Activated CD8-positive, alpha-beta memory T cell treated with anti-CD3 and anti-CD28 coated beads for 1 hour (primary cell): ENCODE measurements at regions not wholly inside any gene's neighbourhood (a gene's known extent, or its start where the extent isn't known, plus 50 kb on each side); places are given as distances from the start of the nearest gene placed in this dataset.

Experiments used
- DNase-seq, 2 donors: peaks; one replicate each; pipeline ENCODE4 v3.0.0-alpha.2; 2020; ENCODE audit warnings: low read depth in 1 of 2; ENCODE audit errors: extremely low read depth in 1 of 2

GRCh38 chr5:109533751-109534272 is 124.0 kb upstream of the PJA2 start:
- no peak for DNase-seq

- no peak for DNase-seq
These were observed 123.1 kb upstream of the PJA2 start for GRCh38 chr5:109532773-109533364.

- no peak for DNase-seq
These were observed 121.5 kb upstream of the PJA2 start for GRCh38 chr5:109531262-109531661.

DNA sequence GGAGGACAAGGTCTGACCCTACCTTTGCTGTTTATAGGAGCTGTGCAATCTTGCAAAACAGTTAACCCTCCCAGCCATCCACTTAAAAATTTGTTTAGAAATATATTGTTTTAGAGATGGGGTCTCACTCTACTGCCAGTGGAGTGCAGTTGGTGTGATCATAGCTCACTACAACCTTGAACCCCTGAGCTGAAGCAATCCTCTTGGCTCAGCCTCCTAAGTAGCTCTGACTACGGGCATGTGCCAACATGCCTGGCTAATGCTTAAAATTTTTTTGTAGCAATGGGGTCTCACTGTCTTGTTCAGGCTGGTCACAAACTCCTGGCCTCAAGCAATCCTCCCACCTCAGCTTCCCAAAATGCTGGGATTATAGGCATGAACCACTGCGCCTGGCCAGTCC is 120.2 kb upstream of the PJA2 start:
- DNase-seq = no peak

DNA sequence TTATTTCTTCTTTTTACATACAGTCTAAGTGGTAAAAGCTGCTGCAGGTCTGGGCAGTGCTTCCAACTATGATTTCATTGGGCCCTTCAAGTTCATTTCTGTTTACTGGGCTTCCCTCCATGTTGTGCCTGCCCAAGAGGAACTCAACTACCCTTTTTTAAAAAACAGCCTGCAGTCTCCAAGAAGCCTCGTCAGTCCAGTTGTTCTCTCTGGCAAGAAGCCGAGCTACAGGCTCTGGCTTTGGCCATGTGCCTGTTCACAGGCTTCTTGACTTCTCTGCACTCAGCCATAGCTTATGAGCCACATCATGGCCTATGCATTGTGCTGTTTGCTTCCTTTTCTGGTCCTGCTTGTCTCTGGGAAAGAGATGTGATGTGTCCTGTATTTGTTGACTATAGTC is 119.7 kb upstream of the PJA2 start:
- no peak for DNase-seq

- no peak for DNase-seq
These were observed 114.8 kb upstream of the PJA2 start for GRCh38 chr5:109524555-109524954.

GRCh38 chr5:109524026-109524425 is 114.3 kb upstream of the PJA2 start:
- no peak for DNase-seq

GRCh38 chr5:109522404-109522803 is 112.6 kb upstream of the PJA2 start:
- no peak for DNase-seq

- DNase-seq = no peak
These were observed 109.6 kb upstream of the PJA2 start for GRCh38 chr5:109519416-109519815.

DNA sequence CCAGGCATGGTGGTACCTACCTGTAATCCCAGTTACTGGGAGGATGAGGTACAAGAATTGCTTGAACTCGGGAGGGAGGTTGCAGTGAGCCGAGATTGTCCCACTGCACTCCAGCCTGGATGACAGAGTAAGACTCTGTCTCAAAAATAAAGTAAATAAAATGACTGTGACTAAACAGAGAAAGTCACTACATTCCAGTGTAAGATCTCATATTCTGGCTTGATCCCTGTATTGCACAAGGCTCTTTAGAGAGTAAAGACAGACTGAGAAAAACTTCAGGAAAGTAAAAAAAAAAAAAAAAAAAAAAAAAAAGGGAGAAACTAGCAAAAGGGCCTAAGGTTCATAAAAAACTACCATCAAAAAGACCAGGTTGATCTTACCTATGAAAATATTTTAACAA is 106.6 kb upstream of the PJA2 start:
- no peak for DNase-seq

- DNase-seq = no peak
These were observed 102.4 kb upstream of the PJA2 start for GRCh38 chr5:109511980-109512734.

GRCh38 chr5:109506556-109506955 is 96.8 kb upstream of the PJA2 start:
- DNase-seq = no peak

GRCh38 chr5:109496112-109496511 is 86.3 kb upstream of the PJA2 start:
- DNase-seq = no peak

DNA sequence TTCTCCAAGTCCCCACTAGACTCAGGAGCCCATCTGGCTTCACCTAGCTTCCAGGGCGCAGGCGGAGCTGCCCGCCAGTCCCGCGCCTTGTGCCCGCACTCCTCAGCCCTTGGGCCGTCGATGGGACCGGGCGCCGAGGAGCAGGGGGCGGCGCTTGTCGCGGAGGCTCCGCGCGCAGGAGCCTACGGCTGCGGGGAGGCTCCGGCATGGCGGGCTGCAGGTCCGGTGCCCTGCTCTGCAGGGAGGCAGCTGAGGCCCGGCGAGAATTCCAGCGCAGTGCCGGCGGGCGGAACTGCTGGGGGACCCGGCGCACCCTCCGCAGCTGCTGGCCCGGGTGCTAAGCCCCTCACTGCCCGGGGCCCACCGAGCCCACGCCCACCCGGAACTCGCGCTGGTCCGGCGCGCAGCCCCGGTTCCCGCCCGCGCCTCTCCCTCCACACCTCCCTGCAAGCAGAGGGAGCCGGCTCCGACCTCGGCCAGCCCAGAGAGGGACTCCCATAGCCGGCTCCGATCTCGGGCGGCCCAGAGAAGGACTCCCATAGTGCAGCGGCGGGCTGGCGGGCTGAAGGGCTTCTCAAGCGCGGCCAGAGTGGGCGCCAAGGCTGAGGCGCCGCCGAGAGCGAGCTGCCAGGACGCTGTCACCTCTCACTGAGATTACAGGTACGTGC is 78.1 kb upstream of the PJA2 start:
- no peak for DNase-seq

- DNase-seq = no peak
These were observed 76.5 kb upstream of the PJA2 start for GRCh38 chr5:109486200-109486804.

DNA sequence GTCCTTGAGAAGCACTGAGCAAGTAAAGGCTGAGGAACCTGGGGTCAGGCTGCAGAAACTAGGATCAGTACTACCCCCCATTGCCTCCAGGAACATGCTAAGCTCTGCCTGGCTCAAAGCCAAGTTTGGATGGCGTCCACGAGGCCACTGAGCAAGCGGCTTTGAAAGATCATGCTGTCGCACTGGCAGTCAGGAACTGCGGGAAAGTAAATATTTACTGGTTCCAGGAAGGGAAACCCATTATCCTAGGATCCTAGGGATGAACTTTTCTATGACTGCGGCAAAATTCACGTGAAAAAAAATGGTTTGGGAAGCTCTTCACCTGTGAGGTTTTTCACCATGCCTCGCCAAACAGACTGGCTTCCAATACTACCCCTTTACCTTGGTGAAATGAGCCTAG is 75.3 kb upstream of the PJA2 start:
- no peak for DNase-seq

DNA sequence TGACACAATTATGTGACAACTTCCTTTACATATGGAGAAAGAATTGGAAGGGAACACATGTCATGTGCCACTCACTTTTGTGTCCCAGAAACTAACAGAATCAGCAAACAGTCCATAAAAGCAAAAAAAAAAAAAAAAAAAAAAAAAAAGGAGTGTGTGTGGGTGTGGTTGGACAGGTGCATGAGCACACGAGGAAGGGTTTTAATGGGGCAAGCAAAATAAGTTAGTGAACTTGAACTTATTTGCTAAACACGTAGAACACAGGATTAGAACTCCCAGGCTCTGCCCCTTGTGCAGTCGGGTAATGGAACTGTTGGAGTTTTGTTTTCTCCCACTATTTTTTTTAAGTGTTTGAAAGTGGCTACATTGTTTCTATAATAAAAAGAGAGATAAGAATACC is 74.8 kb upstream of the PJA2 start:
- DNase-seq = no peak

- no peak for DNase-seq
These were observed 73.7 kb upstream of the PJA2 start for GRCh38 chr5:109483395-109483971.

DNA sequence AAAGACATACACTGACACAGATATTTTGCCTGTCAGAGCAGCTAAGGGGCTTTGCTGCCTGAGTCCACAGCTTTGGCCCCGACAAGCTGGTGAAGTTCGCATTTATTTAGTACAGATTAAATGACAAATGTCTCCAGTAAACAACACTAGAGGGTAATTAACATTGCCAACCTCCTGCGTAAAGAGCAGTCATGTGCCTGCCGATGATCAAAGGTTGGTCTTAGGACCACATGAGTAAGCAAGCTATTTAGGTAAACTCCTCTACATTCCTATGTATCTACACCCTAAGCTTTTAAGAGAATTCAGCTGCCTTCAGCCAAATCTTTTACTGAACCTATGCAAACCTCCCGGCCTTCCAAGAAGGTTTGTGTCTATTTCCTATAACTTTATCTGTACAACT is 73.0 kb upstream of the PJA2 start:
- no peak for DNase-seq

DNA sequence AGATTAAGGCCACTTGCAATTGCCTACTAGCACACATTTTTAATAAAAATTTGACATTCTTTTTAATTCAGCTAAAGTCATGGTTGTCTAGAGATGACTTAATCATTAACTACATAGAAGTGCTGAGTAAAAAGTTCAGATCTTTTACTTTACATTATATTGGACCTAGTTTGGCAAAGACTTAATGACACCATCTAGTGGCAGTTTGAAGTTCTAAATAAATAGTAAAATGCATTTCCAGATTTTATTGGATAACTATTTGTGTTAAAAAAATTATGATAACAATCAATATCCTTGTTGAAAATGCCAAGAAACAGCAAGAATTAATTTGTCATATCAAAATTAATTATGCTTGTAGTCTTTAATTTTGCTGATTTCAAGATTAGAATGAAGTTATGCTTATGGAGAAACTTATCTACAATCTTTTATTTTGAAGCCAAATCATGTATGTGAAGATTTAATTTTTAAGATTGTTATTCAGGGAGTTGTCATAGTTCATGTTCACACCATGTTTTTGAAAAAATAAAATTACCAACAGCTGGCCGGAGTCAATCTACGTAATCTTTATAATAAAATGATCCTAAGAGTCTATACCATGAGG is 69.6 kb upstream of the PJA2 start:
- no peak for DNase-seq

- no peak for DNase-seq
These were observed 69.1 kb upstream of the PJA2 start for GRCh38 chr5:109478830-109479229.
